Lower leg skin (tissue), 4 donors: ENCODE measurements at regions not wholly inside any gene's neighbourhood (a gene's known extent, or its start where the extent isn't known, plus 50 kb on each side); places are given as distances from the start of the nearest gene placed in this dataset.
A peak's percentile ranks its signal among the peaks of the same experiment; 100 is the strongest.

ENCODE experiments used
- DNase-seq, 2 donors: peaks; one replicate each; pipeline ENCODE4 v3.0.0-alpha.2; 2019; ENCODE audit warnings: low spot score in 2 of 2
- H3K4me3 ChIP-seq: fragments of 200-600 bp; sonication (generic); 2 replicates; pipeline ENCODE4 v1.5.1; 2017; ENCODE audit warnings: mild to moderate bottlenecking, low read depth; ENCODE audit not compliant: poor library complexity, severe bottlenecking
- POLR2A ChIP-seq, 2 donors: fragments of 450-650 bp; IDR thresholded peaks; one replicate each; pipeline ENCODE4 v1.6.1; 2016 to 2017; ENCODE audit warnings: antibody characterized with exemption in 2 of 2, mild to moderate bottlenecking in 1 of 2, moderate library complexity in 1 of 2
- WGBS, 2 donors: methylation state at CpG; one replicate each; pipeline ENCODE4 v1.1.5; 2018; 5-methylcytosine and 5-hydroxymethylcytosine counted together
- intact Hi-C: fragments of 100-400 bp; cut with DNase I; formaldehyde crosslinking; loops from one replicate; pipeline ENCODE4 v1.15.0; 2023; ENCODE audit warnings: low total_unique reads
- TF ChIP-seq, protein P1 (sequence below), 3 donors: fragments of 450-650 bp; IDR thresholded peaks; one replicate each; pipeline ENCODE4 v1.5.1; 2016; ENCODE audit warnings: antibody characterized with exemption in 3 of 3, mild to moderate bottlenecking in 3 of 3, moderate library complexity in 2 of 3

DNA sequence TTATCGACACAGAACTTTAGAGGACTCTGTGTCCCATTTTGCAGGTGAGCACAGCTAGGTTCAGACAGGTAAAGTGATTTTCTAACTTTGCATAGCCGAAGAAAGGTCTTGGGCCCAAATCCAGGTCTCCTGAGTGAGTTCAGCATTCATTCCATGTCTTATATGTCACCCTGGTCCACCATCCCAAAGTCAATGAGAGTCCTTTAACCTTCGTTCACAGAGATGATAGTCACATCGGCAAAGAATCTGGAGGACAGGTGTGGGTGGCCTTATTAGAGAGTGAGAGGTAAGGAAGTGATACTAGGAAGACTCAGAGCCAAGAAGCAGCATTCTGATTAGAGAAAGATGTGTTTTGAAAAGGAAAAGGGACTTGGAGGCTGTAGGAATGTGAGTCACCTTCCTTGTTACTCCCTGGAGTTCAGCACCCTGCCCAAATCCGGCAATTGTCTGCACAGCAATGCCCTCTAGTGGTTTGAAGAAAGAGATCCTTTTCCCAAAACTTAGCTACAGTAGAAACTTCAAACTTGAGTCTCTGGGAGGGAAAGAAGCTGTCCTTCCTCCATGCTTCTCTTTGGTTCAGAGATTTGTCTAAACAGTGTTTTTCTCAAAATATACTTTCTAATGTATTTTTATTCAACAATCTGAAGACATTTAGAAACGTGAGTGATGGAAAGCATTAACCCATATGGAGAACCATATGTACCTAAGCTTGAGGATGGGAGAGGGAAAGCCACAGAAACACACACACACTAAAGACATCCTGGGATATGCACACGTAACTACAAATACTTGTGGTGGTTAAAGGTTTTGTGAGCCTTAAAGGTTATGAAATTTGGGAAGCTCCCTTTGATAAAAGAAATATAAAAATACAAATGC lies 96.4 kb upstream of the SHISA6 start:
- WGBS, 2 donors, result 42 to 43% methylated on average over 7 of the region's 7 CpGs
- peak in 1 of 2 donors; percentile 23 for DNase-seq
- TF ChIP-seq POLR2A (IDR thresholded peaks at IDR 0.05), result no peak
- TF ChIP-seq, protein P1, sequence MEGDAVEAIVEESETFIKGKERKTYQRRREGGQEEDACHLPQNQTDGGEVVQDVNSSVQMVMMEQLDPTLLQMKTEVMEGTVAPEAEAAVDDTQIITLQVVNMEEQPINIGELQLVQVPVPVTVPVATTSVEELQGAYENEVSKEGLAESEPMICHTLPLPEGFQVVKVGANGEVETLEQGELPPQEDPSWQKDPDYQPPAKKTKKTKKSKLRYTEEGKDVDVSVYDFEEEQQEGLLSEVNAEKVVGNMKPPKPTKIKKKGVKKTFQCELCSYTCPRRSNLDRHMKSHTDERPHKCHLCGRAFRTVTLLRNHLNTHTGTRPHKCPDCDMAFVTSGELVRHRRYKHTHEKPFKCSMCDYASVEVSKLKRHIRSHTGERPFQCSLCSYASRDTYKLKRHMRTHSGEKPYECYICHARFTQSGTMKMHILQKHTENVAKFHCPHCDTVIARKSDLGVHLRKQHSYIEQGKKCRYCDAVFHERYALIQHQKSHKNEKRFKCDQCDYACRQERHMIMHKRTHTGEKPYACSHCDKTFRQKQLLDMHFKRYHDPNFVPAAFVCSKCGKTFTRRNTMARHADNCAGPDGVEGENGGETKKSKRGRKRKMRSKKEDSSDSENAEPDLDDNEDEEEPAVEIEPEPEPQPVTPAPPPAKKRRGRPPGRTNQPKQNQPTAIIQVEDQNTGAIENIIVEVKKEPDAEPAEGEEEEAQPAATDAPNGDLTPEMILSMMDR (IDR thresholded peaks at IDR 0.05), result no peak
- no peak overlapping the region for H3K4me3 ChIP-seq
- intact Hi-C loops, result loop anchor here (5.0 kb wide), 1 partner anchor 257 kb away; no protein-coding TSS in a partner anchor

DNA sequence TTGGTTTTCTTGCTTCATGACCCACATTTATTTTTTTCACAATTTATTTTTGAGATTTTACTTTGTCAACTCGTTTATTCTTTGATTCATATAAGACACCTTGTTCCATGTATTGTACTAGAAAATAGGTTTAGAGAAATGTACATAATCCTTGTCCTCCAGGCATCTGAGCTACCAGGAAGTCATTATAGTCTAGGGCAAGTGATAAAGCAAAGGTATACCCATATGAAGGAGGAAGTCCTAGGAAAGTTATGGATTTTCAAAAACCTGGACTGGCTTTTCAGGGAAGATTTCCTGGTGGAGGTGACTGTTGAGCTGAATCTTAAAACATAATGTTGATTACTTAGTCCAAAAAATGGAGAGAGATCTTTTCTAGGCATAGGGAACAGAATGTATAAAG lies 98.8 kb upstream of the SHISA6 start:
- WGBS, 2 donors, result 45 to 59% methylated on average over 1 of the region's 1 CpG
- no peak for DNase-seq
- intact Hi-C loops, result loop anchor here (5.0 kb wide), 1 partner anchor 255 kb away; no protein-coding TSS in a partner anchor
- TF ChIP-seq, protein P1 (IDR thresholded peaks at IDR 0.05), result no peak
- TF ChIP-seq POLR2A (IDR thresholded peaks at IDR 0.05), result no peak
- H3K4me3 ChIP-seq, result no peak overlapping the region

DNA sequence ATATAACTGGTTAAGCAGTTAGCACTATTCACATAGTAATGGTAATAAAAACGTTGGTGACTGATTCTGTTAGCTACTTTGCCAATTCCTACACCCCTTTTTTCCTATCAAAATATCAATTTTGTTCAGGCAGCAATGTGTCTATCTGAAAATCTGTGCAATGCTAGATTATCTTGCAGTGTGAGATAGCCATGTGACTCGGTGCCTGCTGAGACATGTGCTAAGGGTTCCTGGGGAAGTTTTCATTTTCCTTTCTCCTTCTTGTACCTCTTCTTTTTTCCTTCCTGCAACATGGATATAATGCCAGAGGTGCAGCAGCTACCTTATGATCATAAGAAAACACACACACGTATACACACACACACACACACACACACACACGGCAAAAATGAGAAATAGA lies 100.5 kb upstream of the SHISA6 start:
- 17 to 20% methylated on average over 4 of the region's 4 CpGs for WGBS, 2 donors
- H3K4me3 ChIP-seq, result no peak overlapping the region
- intact Hi-C loops, result loop anchor here (5.0 kb wide), 1 partner anchor 253 kb away; no protein-coding TSS in a partner anchor
- TF ChIP-seq POLR2A (IDR thresholded peaks at IDR 0.05), result no peak
- no peak for DNase-seq

DNA sequence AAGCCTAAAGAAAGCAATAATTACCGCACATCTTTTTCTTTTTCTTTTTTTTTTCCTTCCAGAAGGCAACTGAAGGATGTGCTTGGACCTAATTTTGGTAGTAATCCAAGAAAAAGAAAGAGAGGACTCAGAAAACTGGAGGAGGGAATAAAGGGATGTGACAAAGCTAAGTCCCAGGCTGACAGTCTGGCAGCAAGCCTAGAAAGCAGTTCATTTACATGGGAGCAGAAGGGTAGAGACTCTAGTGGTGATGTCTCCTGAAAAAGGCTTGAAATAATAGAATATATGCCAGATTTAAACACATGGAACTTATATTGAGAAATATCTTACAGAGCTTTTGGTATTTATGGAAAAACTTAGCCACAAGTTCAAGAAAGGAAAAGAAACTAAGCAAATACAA lies 101.0 kb upstream of the SHISA6 start:
- TF ChIP-seq, protein P1 (IDR thresholded peaks at IDR 0.05), result no peak
- no peak for TF ChIP-seq POLR2A (IDR thresholded peaks at IDR 0.05)
- intact Hi-C loops, result loop anchor here (5.0 kb wide), 1 partner anchor 253 kb away; no protein-coding TSS in a partner anchor
- no peak overlapping the region for H3K4me3 ChIP-seq
- no peak for DNase-seq
- 29 to 31% methylated on average over 1 of the region's 1 CpG for WGBS, 2 donors

DNA sequence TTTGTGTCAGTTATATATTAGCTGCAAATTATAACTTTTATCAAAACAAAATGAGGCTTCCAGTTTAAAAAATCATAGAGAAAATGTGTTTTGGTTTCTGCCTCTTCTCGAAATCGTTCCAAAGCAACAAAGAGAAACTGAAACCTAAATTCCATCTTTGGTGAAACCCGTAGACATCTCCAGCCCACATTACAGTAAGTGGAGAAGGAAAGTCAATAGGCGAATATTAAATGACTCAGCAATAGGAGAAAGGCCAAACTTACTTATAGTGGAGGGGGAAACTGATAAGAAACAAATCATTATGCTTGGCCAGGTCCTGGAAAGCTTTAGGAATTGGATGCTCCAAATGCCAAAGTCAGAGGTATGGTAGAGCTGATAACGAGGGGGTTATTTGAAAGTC lies 103.0 kb upstream of the SHISA6 start:
- DNase-seq, result no peak
- WGBS, 2 donors, result 65 to 71% methylated on average over 5 of the region's 5 CpGs
- H3K4me3 ChIP-seq, result no peak overlapping the region
- intact Hi-C loops, result no loop called here
- TF ChIP-seq, protein P1 (IDR thresholded peaks at IDR 0.05), result no peak
- TF ChIP-seq POLR2A (IDR thresholded peaks at IDR 0.05), result no peak

DNA sequence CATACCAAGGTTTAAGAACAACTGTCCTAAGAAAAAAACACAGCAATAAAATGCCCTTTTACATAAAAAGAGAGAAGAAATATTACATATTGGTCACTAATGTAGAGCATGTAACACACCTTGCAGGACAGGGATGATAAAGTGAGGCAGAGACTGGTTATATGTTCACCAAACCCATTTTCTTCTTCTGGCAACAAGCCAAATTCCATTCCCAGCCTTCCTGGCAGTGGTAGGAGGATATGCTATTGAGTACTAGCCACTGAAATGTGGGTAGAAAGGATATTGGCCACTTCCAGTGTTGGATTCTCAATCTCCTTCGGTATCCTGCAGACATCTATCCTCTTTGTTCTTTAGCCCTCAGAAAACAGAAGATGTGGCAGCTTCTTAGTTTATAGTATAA lies 105.2 kb upstream of the SHISA6 start:
- H3K4me3 ChIP-seq, result no peak overlapping the region
- intact Hi-C loops, result no loop called here
- 71 to 95% methylated on average over 1 of the region's 1 CpG for WGBS, 2 donors
- TF ChIP-seq, protein P1 (IDR thresholded peaks at IDR 0.05), result no peak
- TF ChIP-seq POLR2A (IDR thresholded peaks at IDR 0.05), result no peak
- DNase-seq, result no peak
